Hepatocyte (in vitro differentiated cells): ENCODE measurements at regions not wholly inside any gene's neighbourhood (a gene's known extent, or its start where the extent isn't known, plus 50 kb on each side); places are given as distances from the start of the nearest gene placed in this dataset.

Source experiments
- DNase-seq: peaks from one replicate; pipeline ENCODE4 v3.0.0-alpha.2; 2016; ENCODE audit warnings: low spot score
- H2AFZ ChIP-seq: fragments of 200-600 bp; sonication (generic); 2 replicates; pipeline ENCODE4 v1.6.0; 2016; ENCODE audit warnings: antibody characterized with exemption, mild to moderate bottlenecking
- H3K27ac ChIP-seq: fragments of 200-600 bp; sonication (generic); 2 replicates; pipeline ENCODE4 v1.5.1; 2016; ENCODE audit warnings: mild to moderate bottlenecking
- H3K27me3 ChIP-seq: fragments of 200-600 bp; sonication (generic); 2 replicates; pipeline ENCODE4 v1.6.1; 2016
- H3K36me3 ChIP-seq: fragments of 200-600 bp; sonication (generic); replicated peaks from 2 replicates; pipeline ENCODE4 v1.5.1; 2016; ENCODE audit warnings: low read depth; ENCODE audit not compliant: insufficient read depth
- H3K4me1 ChIP-seq: fragments of 200-600 bp; sonication (generic); 2 replicates; pipeline ENCODE4 v1.5.1; 2016; ENCODE audit warnings: mild to moderate bottlenecking, moderate library complexity; ENCODE audit not compliant: insufficient read depth
- H3K4me2 ChIP-seq: fragments of 200-600 bp; sonication (generic); 2 replicates; pipeline ENCODE4 v1.6.0; 2016
- H3K4me3 ChIP-seq: fragments of 200-600 bp; sonication (generic); 2 replicates; pipeline ENCODE4 v1.5.1; 2016; ENCODE audit warnings: mild to moderate bottlenecking
- H3K79me2 ChIP-seq: fragments of 200-600 bp; sonication (generic); 2 replicates; pipeline ENCODE4 v1.6.0; 2017; ENCODE audit warnings: mild to moderate bottlenecking
- H3K9me2 ChIP-seq: fragments of 200-600 bp; sonication (generic); replicated peaks from 2 replicates; pipeline ENCODE4 v1.6.0; 2017; ENCODE audit warnings: mild to moderate bottlenecking; ENCODE audit not compliant: insufficient read depth
- H3K9me3 ChIP-seq: fragments of 200-600 bp; sonication (generic); 2 replicates; pipeline ENCODE4 v1.5.1; 2016; ENCODE audit warnings: low read depth, mild to moderate bottlenecking
- H4K20me1 ChIP-seq: fragments of 200-600 bp; sonication (generic); 2 replicates; pipeline ENCODE4 v1.6.0; 2016; ENCODE audit warnings: mild to moderate bottlenecking; ENCODE audit not compliant: insufficient read depth, poor library complexity, severe bottlenecking
- CTCF ChIP-seq: fragments of 200-600 bp; sonication (generic); IDR thresholded peaks from 2 replicates; pipeline ENCODE4 v1.5.1; 2016; ENCODE audit warnings: antibody characterized with exemption, mild to moderate bottlenecking; ENCODE audit not compliant: poor library complexity
- EZH2 ChIP-seq: fragments of 200-600 bp; sonication (generic); IDR thresholded peaks from 2 replicates; pipeline ENCODE4 v1.6.1; 2016; ENCODE audit warnings: antibody characterized with exemption, mild to moderate bottlenecking, borderline replicate concordance
- EZH2phosphoT487 ChIP-seq: fragments of 200-600 bp; sonication (generic); IDR thresholded peaks from one replicate; pipeline ENCODE4 v1.6.1; 2018; ENCODE audit warnings: antibody characterized with exemption, mild to moderate bottlenecking, low read depth, moderate library complexity; ENCODE audit not compliant: unreplicated experiment, severe bottlenecking
- WGBS: methylation state at CpG from one replicate; pipeline ENCODE4 v1.1.6; 2016; ENCODE audit warnings: low lambda C conversion rate; ENCODE audit errors: missing lambda C conversion rate; 5-methylcytosine and 5-hydroxymethylcytosine counted together

- Histone ChIP-seq H3K4me3 (no peak overlapping the region), H3K4me2 (no peak overlapping the region), H2AFZ (no peak overlapping the region), H3K27ac (no peak overlapping the region), H3K4me1 (peaks cover 26% of the 10 kb centered on the region), H3K9me3 (no peaks in the 10 kb centered on the region), H4K20me1 (no peaks in the 10 kb centered on the region), H3K27me3 (no peaks in the 10 kb centered on the region), H3K9me2 (no peaks in the 10 kb centered on the region), H3K36me3 (no peaks in the 10 kb centered on the region), H3K79me2 (no peaks in the 10 kb centered on the region)
- no peak for TF ChIP-seq EZH2phosphoT487
- no peak for TF ChIP-seq EZH2
- no peak for TF ChIP-seq CTCF
- WGBS: 99% methylated on average over 7 of the region's 7 CpGs
- DNase-seq: no peak
Observed at GRCh38 chr2:8489221-8489620, 192.6 kb upstream of the ID2 start.

GRCh38 chr2:8489751-8490150, 192.1 kb upstream of the ID2 start:
- TF ChIP-seq CTCF: no peak
- TF ChIP-seq EZH2: no peak
- TF ChIP-seq EZH2phosphoT487: no peak

GRCh38 chr2:8490166-8490721, 191.6 kb upstream of the ID2 start:
- WGBS: 100% methylated on average over 2 of the region's 2 CpGs
- no peak overlapping the region for H3K4me3 ChIP-seq
- H2AFZ ChIP-seq: no peak overlapping the region
- H3K36me3 ChIP-seq: no peaks in the 10 kb centered on the region
- TF ChIP-seq EZH2 (no peak), CTCF (no peak)
- no peaks in the 10 kb centered on the region for H3K9me3 ChIP-seq
- no peak for DNase-seq
- H3K9me2 ChIP-seq: no peaks in the 10 kb centered on the region
- H3K4me2 ChIP-seq: no peak overlapping the region
- peaks cover 26% of the 10 kb centered on the region for H3K4me1 ChIP-seq
- H3K27ac ChIP-seq: no peak overlapping the region
- H4K20me1 ChIP-seq: no peaks in the 10 kb centered on the region
- no peaks in the 10 kb centered on the region for H3K79me2 ChIP-seq
- no peaks in the 10 kb centered on the region for H3K27me3 ChIP-seq

More at GRCh38 chr2:8489751-8490150, 192.1 kb upstream of the ID2 start:
- Histone ChIP-seq H3K79me2 (no peaks in the 10 kb centered on the region), H3K27ac (no peak overlapping the region), H4K20me1 (no peaks in the 10 kb centered on the region), H2AFZ (no peak overlapping the region), H3K36me3 (no peaks in the 10 kb centered on the region), H3K27me3 (no peaks in the 10 kb centered on the region), H3K4me2 (no peak overlapping the region), H3K9me3 (no peaks in the 10 kb centered on the region), H3K9me2 (no peaks in the 10 kb centered on the region), H3K4me1 (peaks cover 26% of the 10 kb centered on the region), H3K4me3 (no peak overlapping the region)
- DNase-seq: no peak
- WGBS: 98% methylated on average over 8 of the region's 8 CpGs
